Liver (tissue), 8 donors: ENCODE measurements at regions not wholly inside any gene's neighbourhood (a gene's known extent, or its start where the extent isn't known, plus 50 kb on each side); places are given as distances from the start of the nearest gene placed in this dataset.

Source experiments
- DNase-seq: peaks from one replicate; pipeline ENCODE4 v3.0.0-alpha.2; 2017; ENCODE audit warnings: low spot score
- H3K27ac ChIP-seq, 2 donors: one replicate each; pipeline ENCODE4 v1.7.0; 2013; ENCODE audit warnings: inconsistent platforms in 2 of 2, low read length in 2 of 2, control low read depth in 1 of 2, low read depth in 1 of 2, mild to moderate bottlenecking in 1 of 2
- H3K27me3 ChIP-seq, 4 donors: one replicate each; pipeline versions ENCODE4 v1.6.1 to v1.7.0; 2013; ENCODE audit warnings: low read length in 3 of 4, inconsistent platforms in 1 of 4, mild to moderate bottlenecking in 1 of 4, moderate library complexity in 1 of 4; ENCODE audit not compliant: control insufficient read depth in 4 of 4, insufficient read depth in 4 of 4
- H3K36me3 ChIP-seq, 4 donors: one replicate each; pipeline versions ENCODE4 v1.6.1 to v1.7.0; 2013; ENCODE audit warnings: low read length in 3 of 4, mild to moderate bottlenecking in 3 of 4, low read depth in 1 of 4, moderate library complexity in 1 of 4; ENCODE audit not compliant: control insufficient read depth in 4 of 4, insufficient read depth in 3 of 4
- H3K4me1 ChIP-seq, 4 donors: one replicate each; pipeline versions ENCODE4 v1.6.1 to v1.7.0; 2013; ENCODE audit warnings: low read length in 3 of 4, mild to moderate bottlenecking in 3 of 4, moderate library complexity in 1 of 4; ENCODE audit not compliant: control insufficient read depth in 4 of 4, insufficient read depth in 4 of 4
- H3K4me3 ChIP-seq, 3 donors: one replicate each; pipeline versions ENCODE4 v1.6.1 to v1.7.0; 2013; ENCODE audit warnings: low read length in 3 of 3, control low read depth in 1 of 3, low read depth in 1 of 3, mild to moderate bottlenecking in 1 of 3
- H3K9ac ChIP-seq, 2 donors: one replicate each; pipeline ENCODE4 v1.7.0; 2013; ENCODE audit warnings: low read length in 2 of 2, mild to moderate bottlenecking in 2 of 2, moderate library complexity in 2 of 2, control low read depth in 1 of 2, low read depth in 1 of 2
- H3K9me3 ChIP-seq, 4 donors: one replicate each; pipeline versions ENCODE4 v1.6.1 to v1.7.0; 2013; ENCODE audit warnings: low read length in 3 of 4; ENCODE audit not compliant: control insufficient read depth in 4 of 4
- FOXA1 ChIP-seq: IDR thresholded peaks from 2 replicates; pipeline ENCODE4 v1.6.1; 2016; ENCODE audit warnings: antibody characterized with exemption
- FOXA2 ChIP-seq: IDR thresholded peaks from 2 replicates; pipeline ENCODE4 v1.6.1; 2016; ENCODE audit warnings: antibody characterized with exemption
- HNF4A ChIP-seq, 2 donors: conservative IDR thresholded peaks; 2 replicates each; pipeline ENCODE4 v1.6.1; 2016; ENCODE audit warnings: antibody characterized with exemption in 2 of 2, mild to moderate bottlenecking in 2 of 2
- HNF4G ChIP-seq: IDR thresholded peaks from 2 replicates; pipeline ENCODE4 v1.6.1; 2016; ENCODE audit warnings: antibody characterized with exemption
- JUND ChIP-seq, 2 donors: IDR thresholded peaks; 2 replicates each; pipeline ENCODE4 v1.6.1; 2016; ENCODE audit warnings: antibody characterized with exemption in 2 of 2
- NR2F2 ChIP-seq: IDR thresholded peaks from 2 replicates; pipeline ENCODE4 v1.6.1; 2016; ENCODE audit warnings: antibody characterized with exemption
- RAD21 ChIP-seq, 2 donors: IDR thresholded peaks; 2 replicates each; pipeline ENCODE4 v1.6.1; 2016; ENCODE audit warnings: antibody characterized with exemption in 2 of 2, mild to moderate bottlenecking in 2 of 2
- RXRA ChIP-seq, 2 donors: IDR thresholded peaks; 2 replicates each; pipeline ENCODE4 v1.6.1; 2017 to 2018; ENCODE audit warnings: antibody characterized with exemption in 2 of 2, mild to moderate bottlenecking in 1 of 2
- TAF1 ChIP-seq: conservative IDR thresholded peaks from 2 replicates; pipeline ENCODE4 v1.6.1; 2016; ENCODE audit warnings: antibody characterized with exemption, mild to moderate bottlenecking
- YY1 ChIP-seq: IDR thresholded peaks from 2 replicates; pipeline ENCODE4 v1.6.1; 2016; ENCODE audit warnings: antibody characterized with exemption, mild to moderate bottlenecking
- WGBS: extraction: QIAGEN DNeasy Blood & Tissue Kit; methylation state at CpG from one replicate; pipeline ENCODE4 v1.1.7; 2013; 5-methylcytosine and 5-hydroxymethylcytosine counted together
- TF ChIP-seq, protein P1 (sequence below): fragments of 150-350 bp; IDR thresholded peaks from 2 replicates; pipeline ENCODE4 v1.5.1; 2017; ENCODE audit warnings: improper control_type of control experiment, low read depth, low read length; ENCODE audit not compliant: missing input control
- TF ChIP-seq, protein P2 (sequence below): IDR thresholded peaks from 2 replicates; pipeline ENCODE4 v1.6.1; 2016; ENCODE audit warnings: antibody characterized with exemption
- TF ChIP-seq, protein P3 (sequence below): IDR thresholded peaks from 2 replicates; pipeline ENCODE4 v1.6.1; 2016; ENCODE audit warnings: antibody characterized with exemption
- TF ChIP-seq, protein P4 (sequence below): IDR thresholded peaks from 2 replicates; pipeline ENCODE4 v1.6.1; 2016; ENCODE audit warnings: antibody characterized with exemption, mild to moderate bottlenecking
- TF ChIP-seq, protein P5 (sequence below): IDR thresholded peaks from 2 replicates; pipeline ENCODE4 v1.6.1; 2016; ENCODE audit warnings: antibody characterized with exemption
- donor health status: healthy.
- donor health status: healthy.
- donor health status: healthy.
- donor health status: healthy.
- donor health status: healthy.

DNA sequence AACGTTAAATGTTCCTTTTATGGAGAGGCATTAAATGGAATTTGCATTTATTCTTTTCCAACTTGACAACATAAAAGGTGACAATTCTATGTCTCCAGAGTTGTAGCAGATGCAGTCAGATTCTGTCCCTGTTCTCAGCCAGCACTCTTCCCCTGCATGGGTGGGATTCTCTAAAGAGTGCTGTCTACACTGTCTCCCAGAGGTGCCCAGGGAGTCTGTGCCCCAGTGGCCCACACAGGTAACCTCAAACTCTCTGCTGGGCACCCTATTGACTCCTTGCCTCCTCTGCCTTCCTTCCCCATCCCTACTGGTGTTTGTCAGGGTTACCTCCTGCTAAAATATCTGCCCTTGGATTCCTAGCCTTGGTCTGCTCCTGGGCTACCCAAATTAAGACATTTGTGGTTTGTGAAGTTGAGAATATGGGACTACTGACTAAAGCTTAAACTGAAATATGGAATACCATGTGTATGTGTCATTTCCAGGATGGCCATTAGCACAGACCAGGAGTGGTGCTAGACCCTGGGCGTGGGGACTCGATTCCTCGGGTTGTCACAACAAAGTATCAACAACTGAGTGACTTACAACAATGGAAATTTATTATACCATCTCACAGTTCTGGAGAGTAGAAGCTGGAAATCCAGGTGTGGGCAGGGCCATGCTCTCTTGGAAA is 284.7 kb downstream of the CDH26 start (continued):
- TF ChIP-seq, protein P1, sequence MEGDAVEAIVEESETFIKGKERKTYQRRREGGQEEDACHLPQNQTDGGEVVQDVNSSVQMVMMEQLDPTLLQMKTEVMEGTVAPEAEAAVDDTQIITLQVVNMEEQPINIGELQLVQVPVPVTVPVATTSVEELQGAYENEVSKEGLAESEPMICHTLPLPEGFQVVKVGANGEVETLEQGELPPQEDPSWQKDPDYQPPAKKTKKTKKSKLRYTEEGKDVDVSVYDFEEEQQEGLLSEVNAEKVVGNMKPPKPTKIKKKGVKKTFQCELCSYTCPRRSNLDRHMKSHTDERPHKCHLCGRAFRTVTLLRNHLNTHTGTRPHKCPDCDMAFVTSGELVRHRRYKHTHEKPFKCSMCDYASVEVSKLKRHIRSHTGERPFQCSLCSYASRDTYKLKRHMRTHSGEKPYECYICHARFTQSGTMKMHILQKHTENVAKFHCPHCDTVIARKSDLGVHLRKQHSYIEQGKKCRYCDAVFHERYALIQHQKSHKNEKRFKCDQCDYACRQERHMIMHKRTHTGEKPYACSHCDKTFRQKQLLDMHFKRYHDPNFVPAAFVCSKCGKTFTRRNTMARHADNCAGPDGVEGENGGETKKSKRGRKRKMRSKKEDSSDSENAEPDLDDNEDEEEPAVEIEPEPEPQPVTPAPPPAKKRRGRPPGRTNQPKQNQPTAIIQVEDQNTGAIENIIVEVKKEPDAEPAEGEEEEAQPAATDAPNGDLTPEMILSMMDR = no peak

DNA sequence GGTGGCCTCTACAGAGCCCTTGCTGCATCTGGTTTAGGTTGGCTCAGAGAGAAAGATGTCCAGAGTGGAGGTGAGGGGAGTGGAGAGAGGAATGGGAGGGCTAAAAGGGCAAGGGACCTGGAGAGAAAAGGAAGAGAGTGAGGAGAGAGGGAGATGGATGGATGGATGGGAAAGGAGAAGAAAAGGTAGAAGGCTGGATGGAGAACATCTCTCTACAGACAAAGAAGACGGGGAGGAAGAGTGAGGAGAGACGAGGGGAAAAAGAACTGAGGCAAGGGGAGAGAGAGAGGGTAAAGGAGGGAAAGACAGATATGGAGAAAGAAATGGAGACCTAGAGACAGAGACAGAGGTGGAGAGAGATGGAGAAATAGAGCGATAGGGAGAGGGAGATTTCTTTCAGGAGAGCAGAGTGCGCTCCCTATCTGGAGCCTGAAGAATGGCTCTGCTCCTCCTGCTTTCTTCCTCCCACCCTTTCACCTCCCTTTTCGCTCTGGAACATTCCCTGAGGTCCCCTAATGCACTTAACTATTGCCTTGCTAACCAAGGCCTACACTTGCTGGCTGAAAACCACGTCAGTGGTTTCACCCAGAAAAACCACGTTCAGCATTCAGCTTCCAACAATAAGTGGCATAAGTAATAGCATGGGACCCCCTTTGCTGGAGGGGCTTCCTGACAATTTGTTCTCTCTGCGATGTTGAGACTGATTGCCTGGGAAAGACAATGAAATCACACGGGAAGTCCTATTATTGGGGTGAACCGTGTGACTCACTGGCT is 286.3 kb downstream of the CDH26 start:
- Histone ChIP-seq H3K4me3 (no peak overlapping the region), H3K27ac (no peak overlapping the region), H3K9me3 (no peaks in the 10 kb centered on the region), H3K9ac (no peak overlapping the region), H3K4me1 (no peaks in the 10 kb centered on the region), H3K27me3 (no peaks in the 10 kb centered on the region), H3K36me3 (no peaks in the 10 kb centered on the region)
- TF ChIP-seq, protein P2, sequence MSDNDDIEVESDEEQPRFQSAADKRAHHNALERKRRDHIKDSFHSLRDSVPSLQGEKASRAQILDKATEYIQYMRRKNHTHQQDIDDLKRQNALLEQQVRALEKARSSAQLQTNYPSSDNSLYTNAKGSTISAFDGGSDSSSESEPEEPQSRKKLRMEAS = no peak
- TF ChIP-seq YY1 (no peak), NR2F2 (no peak), JUND (IDR thresholded peaks at IDR 0.05) (no peak), FOXA2 (no peak), RXRA (IDR thresholded peaks at IDR 0.05) (no peak), FOXA1 (no peak), HNF4A (conservative IDR thresholded peaks at IDR 0.05) (no peak), HNF4G (no peak), RAD21 (IDR thresholded peaks at IDR 0.05) (no peak), TAF1 (no peak)
- TF ChIP-seq, protein P3, sequence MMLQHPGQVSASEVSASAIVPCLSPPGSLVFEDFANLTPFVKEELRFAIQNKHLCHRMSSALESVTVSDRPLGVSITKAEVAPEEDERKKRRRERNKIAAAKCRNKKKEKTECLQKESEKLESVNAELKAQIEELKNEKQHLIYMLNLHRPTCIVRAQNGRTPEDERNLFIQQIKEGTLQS = no peak
- TF ChIP-seq, protein P4, sequence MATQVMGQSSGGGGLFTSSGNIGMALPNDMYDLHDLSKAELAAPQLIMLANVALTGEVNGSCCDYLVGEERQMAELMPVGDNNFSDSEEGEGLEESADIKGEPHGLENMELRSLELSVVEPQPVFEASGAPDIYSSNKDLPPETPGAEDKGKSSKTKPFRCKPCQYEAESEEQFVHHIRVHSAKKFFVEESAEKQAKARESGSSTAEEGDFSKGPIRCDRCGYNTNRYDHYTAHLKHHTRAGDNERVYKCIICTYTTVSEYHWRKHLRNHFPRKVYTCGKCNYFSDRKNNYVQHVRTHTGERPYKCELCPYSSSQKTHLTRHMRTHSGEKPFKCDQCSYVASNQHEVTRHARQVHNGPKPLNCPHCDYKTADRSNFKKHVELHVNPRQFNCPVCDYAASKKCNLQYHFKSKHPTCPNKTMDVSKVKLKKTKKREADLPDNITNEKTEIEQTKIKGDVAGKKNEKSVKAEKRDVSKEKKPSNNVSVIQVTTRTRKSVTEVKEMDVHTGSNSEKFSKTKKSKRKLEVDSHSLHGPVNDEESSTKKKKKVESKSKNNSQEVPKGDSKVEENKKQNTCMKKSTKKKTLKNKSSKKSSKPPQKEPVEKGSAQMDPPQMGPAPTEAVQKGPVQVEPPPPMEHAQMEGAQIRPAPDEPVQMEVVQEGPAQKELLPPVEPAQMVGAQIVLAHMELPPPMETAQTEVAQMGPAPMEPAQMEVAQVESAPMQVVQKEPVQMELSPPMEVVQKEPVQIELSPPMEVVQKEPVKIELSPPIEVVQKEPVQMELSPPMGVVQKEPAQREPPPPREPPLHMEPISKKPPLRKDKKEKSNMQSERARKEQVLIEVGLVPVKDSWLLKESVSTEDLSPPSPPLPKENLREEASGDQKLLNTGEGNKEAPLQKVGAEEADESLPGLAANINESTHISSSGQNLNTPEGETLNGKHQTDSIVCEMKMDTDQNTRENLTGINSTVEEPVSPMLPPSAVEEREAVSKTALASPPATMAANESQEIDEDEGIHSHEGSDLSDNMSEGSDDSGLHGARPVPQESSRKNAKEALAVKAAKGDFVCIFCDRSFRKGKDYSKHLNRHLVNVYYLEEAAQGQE = no peak
- TF ChIP-seq, protein P1 = no peak
- TF ChIP-seq, protein P5, sequence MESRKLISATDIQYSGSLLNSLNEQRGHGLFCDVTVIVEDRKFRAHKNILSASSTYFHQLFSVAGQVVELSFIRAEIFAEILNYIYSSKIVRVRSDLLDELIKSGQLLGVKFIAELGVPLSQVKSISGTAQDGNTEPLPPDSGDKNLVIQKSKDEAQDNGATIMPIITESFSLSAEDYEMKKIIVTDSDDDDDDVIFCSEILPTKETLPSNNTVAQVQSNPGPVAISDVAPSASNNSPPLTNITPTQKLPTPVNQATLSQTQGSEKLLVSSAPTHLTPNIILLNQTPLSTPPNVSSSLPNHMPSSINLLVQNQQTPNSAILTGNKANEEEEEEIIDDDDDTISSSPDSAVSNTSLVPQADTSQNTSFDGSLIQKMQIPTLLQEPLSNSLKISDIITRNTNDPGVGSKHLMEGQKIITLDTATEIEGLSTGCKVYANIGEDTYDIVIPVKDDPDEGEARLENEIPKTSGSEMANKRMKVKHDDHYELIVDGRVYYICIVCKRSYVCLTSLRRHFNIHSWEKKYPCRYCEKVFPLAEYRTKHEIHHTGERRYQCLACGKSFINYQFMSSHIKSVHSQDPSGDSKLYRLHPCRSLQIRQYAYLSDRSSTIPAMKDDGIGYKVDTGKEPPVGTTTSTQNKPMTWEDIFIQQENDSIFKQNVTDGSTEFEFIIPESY = no peak
- WGBS = 75% methylated on average over 10 of the region's 10 CpGs
- DNase-seq = peak; percentile 8
